GM19324 (cell line): ENCODE measurements at regions not wholly inside any gene's neighbourhood (a gene's known extent, or its start where the extent isn't known, plus 50 kb on each side); places are given as distances from the start of the nearest gene placed in this dataset.

Experiments used
- ATAC-seq: cut with Tn5 transposase; IDR thresholded peaks from one replicate; pipeline ENCODE4 v1.9.1; 2021; ENCODE audit warnings: mild to moderate bottlenecking, moderate library complexity; ENCODE audit not compliant: unreplicated experiment, low FRiP score

DNA sequence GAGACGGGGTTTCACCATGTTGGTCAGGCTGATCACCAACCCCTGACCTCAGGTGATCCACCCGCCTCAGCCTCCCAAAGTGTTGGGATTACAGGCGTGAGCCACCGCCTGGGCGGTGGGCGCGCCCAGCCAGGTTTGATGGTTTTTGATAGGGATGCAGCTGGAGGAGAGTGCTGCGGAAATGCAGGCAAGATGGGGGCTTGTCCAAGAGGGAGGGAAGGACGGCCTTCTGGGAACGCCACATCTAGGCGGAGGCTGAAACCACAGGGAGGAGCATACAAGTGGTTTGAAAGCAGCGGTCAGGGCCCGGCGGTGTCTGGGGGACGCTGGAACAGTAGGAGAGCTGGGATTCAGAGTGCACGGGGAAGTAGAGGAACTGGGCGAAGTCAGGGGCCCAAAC is 134.6 kb downstream of the VRK1 start:
- ATAC-seq: no peak

DNA sequence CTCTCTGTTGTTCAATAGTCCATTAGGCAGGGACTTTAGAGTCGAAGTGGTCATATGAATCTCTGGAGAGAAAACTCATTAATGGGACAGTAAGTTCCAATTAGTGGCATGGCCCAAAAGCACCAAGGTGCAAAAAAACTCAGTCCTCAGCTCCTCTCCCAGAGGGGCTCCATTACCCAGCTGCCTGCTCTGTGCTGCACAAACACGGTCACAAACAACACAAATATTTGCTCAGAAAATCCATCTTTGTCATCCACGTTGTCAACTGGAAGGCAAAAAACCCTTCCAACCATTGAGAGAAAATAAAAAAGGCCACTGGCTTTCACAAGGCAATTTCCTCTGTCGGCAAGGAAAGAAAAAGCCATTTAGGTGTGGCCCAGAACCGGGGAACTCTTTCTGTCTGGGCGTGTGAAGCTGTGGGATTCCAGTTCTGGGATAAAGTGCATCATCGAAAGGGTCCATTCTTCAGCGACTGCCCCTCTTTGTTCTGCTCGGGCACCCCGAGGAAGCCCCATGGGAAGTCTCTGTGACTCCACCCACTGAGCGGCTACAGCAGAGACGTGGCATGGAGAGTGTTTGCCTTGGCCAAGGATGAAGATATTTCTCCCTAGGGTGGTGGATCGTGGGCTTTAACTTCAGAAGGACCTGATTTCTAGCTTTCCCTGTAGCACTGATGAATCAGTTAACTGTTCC is 137.6 kb downstream of the VRK1 start:
- ATAC-seq: no peak

- ATAC-seq: no peak
Observed at GRCh38 chr14:96938946-96939345, 141.8 kb downstream of the VRK1 start.

GRCh38 chr14:96940009-96940408 is 142.8 kb downstream of the VRK1 start:
- no peak for ATAC-seq

DNA sequence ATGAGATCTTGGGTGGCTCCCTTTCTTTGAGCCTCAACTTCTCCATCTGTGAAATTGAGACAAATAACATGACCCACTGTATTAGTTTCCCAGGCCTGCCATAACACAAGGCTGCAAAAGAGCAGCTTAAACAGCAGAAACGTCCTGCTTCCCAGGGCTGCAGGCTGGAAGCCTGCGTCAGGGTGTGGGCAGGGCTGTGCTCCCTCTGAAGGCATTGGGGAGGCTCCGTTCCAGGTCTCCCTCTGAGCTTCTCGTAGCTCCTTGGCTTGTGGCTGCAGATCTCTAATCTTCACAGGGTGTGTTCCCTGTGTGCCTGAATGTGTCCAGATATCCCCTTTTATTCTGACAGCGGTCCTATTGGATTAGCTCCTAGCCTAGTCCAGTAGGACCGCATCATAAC is 147.1 kb downstream of the VRK1 start:
- no peak for ATAC-seq

- no peak for ATAC-seq
Observed at GRCh38 chr14:96945721-96946120, 148.5 kb downstream of the VRK1 start.

DNA sequence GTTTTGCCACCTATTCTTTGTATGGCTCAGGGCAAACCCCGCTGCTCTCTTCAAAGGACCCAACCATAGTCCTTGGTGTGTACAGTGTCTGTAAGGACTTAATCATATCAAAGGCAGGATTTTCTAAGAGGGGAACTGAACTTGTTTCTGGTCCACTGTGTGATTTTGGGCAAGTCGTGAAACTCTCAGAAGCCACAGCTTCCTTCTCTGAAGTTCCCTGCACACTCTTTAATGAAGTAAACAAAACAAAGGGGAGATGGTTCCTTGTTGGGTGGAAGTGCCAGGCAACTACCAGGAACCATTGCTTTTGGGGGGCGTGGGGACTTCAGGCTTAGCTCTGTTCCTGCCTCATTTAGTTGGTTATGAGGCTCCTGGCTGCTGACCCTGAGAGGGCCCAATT is 152.4 kb downstream of the VRK1 start:
- no peak for ATAC-seq

DNA sequence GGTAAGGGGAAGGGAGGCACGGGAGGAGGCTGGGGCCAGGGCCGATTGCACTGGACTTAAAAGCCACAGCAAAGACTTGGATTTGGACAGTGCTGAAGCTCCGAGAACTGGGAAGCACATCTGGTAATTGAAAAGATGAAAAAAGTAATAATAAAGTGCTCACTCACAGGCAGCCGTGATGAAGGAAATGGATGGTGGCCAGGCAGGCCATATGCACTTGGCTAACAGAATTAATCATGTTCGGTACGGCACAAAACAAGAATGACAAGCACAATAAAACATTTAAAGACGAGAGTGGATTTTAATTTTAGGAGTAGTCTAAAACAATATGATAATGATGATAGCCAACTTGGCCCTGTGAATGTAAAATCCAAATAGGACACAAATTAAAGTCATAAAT is 154.3 kb downstream of the VRK1 start:
- no peak for ATAC-seq

DNA sequence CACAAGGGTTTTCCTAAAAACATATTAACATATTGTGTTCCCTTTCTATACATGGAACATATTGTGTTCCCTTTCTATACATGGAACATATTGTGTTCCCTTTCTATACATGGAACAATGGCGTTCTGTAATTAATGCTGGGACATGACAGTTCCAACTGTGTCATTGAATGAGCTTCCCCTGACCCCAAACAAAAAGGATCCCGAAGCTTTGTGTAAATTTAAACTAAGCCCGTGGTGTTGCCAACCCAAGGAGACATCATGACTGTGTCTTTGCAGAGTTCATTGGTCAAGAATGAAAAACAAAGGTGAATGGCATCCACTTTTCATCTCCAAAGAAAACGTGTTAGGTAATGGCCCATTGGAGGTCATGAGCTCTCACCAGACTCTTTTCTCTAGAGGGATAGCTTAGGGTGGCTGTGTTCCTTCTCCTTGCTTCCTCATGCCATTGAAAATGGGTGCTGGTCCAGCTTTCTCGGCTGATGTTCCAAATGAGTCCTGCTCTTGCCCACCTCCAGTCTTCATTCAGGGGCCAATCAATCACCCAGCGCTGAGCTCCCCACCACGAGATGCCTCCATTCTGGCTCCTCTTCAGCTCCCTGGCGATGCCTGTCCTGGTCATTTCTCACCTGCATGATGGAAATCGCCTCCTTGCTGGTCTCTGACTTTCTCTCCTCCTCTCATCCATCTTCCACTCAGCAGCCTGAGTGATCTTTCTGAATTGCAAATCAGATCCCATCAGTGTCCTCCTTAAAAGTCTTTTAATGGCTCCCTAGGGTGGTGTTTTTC is 156.1 kb downstream of the VRK1 start:
- no peak for ATAC-seq

DNA sequence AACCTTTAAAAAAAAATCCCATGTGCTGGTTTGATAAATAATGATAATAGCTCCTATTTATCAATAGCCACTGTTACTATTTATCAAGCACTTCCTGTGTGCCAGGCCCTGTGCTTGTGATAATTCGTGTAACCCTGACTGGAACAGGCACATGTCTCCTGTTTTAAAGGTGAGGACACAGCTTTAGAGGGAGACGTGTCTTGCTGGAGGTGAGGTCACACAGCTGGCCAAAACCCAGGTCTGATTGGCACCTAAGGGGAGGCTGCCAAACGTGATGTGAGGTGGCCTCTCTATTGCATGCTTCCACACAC is 156.6 kb downstream of the VRK1 start:
- no peak for ATAC-seq

- ATAC-seq: no peak
Observed at GRCh38 chr14:96956464-96957239, 159.5 kb downstream of the VRK1 start.

DNA sequence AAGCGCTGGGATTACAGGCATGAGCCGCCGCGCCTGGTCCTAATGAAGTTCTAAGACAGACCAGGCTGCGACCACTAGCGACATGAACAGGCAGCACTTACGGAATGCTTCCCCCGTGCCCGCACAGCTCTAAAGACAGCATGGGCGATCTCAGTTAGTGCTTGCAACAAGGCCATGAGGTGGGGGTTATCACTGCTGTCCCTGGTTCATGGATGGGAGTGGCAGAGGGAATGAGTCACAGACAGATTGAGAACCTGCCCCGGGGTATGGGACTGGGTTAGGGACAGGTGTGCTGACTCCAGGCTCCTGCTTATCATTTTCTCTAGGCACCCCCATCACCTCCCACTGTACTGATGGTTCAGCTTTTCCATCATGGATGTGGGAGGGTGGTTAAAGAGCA is 160.9 kb downstream of the VRK1 start:
- no peak for ATAC-seq

DNA sequence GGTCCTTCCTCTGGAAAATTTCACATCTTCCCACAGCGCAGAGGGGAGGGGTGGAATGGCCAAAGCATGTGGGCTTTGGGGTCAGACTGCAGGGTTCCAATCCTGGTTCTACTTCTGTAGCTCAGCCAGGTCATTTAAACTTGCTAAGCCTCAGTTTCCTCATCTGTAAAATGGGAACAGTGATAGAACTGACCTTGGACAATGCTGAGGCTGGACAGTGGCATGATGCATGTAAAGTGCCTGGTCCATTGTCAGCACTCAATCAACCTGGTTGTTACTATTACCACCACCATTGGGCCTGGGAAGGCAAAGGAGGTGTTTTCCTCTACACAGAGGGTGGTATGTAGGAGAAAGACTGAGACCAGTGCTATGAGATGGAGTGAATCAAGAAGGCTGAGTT is 162.8 kb downstream of the VRK1 start:
- no peak for ATAC-seq

- ATAC-seq: no peak
Observed at GRCh38 chr14:96960598-96961116, 163.5 kb downstream of the VRK1 start.

- no peak for ATAC-seq
Observed at GRCh38 chr14:96961895-96962294, 164.7 kb downstream of the VRK1 start.

GRCh38 chr14:96962337-96962736 is 165.2 kb downstream of the VRK1 start:
- no peak for ATAC-seq

GRCh38 chr14:96964726-96965415 is 167.7 kb downstream of the VRK1 start:
- no peak for ATAC-seq

DNA sequence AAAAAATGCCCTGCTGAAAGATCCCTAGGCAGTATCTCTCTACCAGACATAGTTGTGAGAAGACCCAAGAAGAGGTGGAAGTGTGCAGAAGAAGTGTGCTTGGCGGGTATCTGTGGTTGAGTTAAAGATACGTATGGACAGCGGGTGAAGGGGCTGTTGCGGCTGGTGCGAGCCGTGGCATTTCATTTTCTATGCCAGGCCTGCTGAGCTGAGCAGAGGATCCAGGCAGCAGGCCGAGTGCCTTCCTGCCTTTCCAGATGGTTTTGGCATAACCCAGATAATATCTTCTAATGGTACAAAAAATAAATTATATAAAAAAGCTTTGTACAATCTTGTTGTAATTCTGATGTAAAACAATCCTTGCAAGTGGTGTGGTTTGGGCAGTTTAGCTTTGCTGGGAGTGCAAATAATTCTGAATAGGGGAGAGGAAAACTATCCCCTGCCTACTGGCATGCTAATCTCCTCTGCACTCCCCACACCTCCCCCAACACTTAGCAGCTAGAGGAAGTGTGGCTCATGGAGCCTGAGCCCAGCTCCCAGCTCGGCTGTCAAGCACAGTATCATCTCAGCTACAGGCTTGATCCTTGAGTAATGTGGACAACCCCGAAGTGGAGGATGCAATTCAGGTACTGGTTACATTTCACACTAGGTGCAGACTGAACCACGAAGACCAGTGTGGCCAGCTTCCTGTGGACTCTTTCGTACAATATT is 168.9 kb downstream of the VRK1 start:
- ATAC-seq: no peak

- ATAC-seq: no peak
Observed at GRCh38 chr14:96975116-96975515, 177.9 kb downstream of the VRK1 start.
